H1 (cell line): ENCODE measurements at regions not wholly inside any gene's neighbourhood (a gene's known extent, or its start where the extent isn't known, plus 50 kb on each side); places are given as distances from the start of the nearest gene placed in this dataset.

Experiments used
- JUND ChIP-seq: IDR thresholded peaks from 2 replicates; pipeline ENCODE4 v1.6.1; 2011; ENCODE audit warnings: mild to moderate bottlenecking, improper control_type of control experiment, low read length
- POLR2A ChIP-seq, 2 experiments: IDR thresholded peaks; 1 replicate in 1 of 2; 2 replicates in 1 of 2; pipeline ENCODE4 v1.6.1; 2011; ENCODE audit warnings: low read depth in 2 of 2, low read length in 2 of 2, mild to moderate bottlenecking in 2 of 2; ENCODE audit errors: control extremely low read depth in 1 of 2
- RAD21 ChIP-seq, 2 experiments: IDR thresholded peaks in 1 of 2; conservative IDR thresholded peaks in 1 of 2; 2 replicates each; pipeline ENCODE4 v1.6.1; 2011; ENCODE audit warnings: low read depth in 2 of 2, low read length in 2 of 2, improper control_type of control experiment in 1 of 2, inconsistent platforms in 1 of 2, mild to moderate bottlenecking in 1 of 2, moderate library complexity in 1 of 2

DNA sequence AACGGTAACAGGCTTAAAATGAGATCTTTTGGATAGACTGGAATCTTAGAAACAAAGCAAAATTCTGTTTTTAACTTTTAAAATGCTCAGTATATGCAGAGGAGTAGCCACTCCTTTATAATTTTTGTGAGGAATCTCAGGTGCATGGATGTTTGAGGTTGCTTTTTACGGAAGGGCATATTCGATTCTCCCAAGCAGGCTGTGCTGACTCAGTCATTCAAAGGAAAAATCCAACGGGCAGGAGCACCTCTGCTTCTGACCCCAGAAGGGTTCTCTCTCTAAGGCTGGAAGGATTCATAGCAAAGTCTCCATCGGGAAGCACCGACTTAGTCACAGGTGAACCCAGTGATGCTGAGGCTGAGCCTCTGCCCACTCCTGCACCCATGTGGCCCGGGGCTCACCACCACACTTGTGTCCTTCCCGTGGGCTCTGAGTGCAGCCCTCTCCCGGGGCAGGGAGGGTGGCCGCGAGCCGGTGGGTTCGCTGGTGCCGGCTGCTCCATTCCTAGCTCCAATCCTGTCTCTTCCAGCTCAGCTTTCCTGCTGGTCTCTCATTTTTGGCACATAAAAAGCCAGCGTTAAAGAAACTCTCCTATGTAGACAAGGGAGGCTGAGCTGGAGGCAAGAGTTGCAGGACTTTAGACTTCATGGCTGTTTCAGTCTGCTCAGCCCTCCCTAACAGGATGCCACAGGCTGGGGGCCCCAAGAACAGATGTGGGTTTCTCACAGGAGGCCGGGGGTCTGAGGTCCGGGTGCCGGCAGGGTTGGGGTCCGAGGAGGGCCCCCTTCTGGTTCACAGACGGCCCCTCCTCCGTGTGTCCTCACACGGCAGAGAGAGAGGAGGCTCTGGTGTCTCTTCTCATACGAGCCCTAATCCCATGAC lies 135.6 kb upstream of the LPCAT1 start:
- TF ChIP-seq POLR2A (IDR thresholded peaks at IDR 0.05; ENCODE audit: control extremely low read depth in 1 of 2, low read depth in 2 of 2, low read length in 2 of 2) (no peak), JUND (no peak), RAD21 (IDR thresholded peaks at IDR 0.05 in 1 of 2, conservative IDR thresholded peaks at IDR 0.05 in 1 of 2; ENCODE audit: low read depth in 2 of 2, low read length in 2 of 2) (no peak)
